ENCODE measurements at regions not wholly inside any gene's neighbourhood (a gene's known extent, or its start where the extent isn't known, plus 50 kb on each side); places are given as distances from the start of the nearest gene placed in this dataset.

GRCh38 chr4:128480945-128481344 lies 193.3 kb upstream of the PGRMC2 start:
- TF ChIP-seq, protein P1, sequence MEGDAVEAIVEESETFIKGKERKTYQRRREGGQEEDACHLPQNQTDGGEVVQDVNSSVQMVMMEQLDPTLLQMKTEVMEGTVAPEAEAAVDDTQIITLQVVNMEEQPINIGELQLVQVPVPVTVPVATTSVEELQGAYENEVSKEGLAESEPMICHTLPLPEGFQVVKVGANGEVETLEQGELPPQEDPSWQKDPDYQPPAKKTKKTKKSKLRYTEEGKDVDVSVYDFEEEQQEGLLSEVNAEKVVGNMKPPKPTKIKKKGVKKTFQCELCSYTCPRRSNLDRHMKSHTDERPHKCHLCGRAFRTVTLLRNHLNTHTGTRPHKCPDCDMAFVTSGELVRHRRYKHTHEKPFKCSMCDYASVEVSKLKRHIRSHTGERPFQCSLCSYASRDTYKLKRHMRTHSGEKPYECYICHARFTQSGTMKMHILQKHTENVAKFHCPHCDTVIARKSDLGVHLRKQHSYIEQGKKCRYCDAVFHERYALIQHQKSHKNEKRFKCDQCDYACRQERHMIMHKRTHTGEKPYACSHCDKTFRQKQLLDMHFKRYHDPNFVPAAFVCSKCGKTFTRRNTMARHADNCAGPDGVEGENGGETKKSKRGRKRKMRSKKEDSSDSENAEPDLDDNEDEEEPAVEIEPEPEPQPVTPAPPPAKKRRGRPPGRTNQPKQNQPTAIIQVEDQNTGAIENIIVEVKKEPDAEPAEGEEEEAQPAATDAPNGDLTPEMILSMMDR (IDR thresholded peaks at IDR 0.05): no peak
- TF ChIP-seq POLR2A (IDR thresholded peaks at IDR 0.05): no peak
- no peak for TF ChIP-seq POLR2AphosphoS5 (IDR thresholded peaks at IDR 0.05)

Data from breast epithelium (tissue), 3 donors.